AG04450 (cell line): ENCODE measurements at regions not wholly inside any gene's neighbourhood (a gene's known extent, or its start where the extent isn't known, plus 50 kb on each side); places are given as distances from the start of the nearest gene placed in this dataset.
"Not testable (repeated sequence)": the region's sequence is repeated elsewhere in the genome, so short reads cannot be mapped to it uniquely, and the experiment has no call there.

Source experiments
- CTCF ChIA-PET: fragments of 300-600, 350-600 bp; formaldehyde crosslinking; extraction: SDS; loops from one replicate; lab custom pipeline; 2022; ENCODE audit warnings: antibody characterized with exemption, inconsistent platforms; lab: Charles Lee
- POLR2A ChIA-PET: fragments of 350-600 bp; formaldehyde crosslinking; extraction: SDS; loops from one replicate; lab custom pipeline; 2021; ENCODE audit warnings: antibody characterized with exemption, inconsistent platforms; lab: Yijun Ruan, JAX
- DNase-seq: peaks from one replicate; pipeline ENCODE4 v3.0.0-alpha.2; 2011; ENCODE audit warnings: low read depth, low spot score
- H3K27ac ChIP-seq: one replicate; pipeline ENCODE4 v1.5.1; 2012; ENCODE audit warnings: low read depth, low read length, control low read depth
- H3K27me3 ChIP-seq: one replicate; pipeline ENCODE4 v1.6.0; 2012; ENCODE audit warnings: low read length; ENCODE audit not compliant: control insufficient read depth, insufficient read depth
- H3K4me3 ChIP-seq: 2 replicates; pipeline ENCODE4 v1.5.1; 2011; ENCODE audit warnings: mild to moderate bottlenecking, low read depth, low read length, control low read depth
- H3K9me3 ChIP-seq: 2 replicates; pipeline ENCODE4 v1.5.1; 2012; ENCODE audit warnings: low read length; ENCODE audit not compliant: control insufficient read depth, insufficient read depth
- TF ChIP-seq, protein P1 (sequence below): IDR thresholded peaks from 2 replicates; pipeline ENCODE4 v1.5.1; 2011; ENCODE audit warnings: low read depth, low read length, control low read depth, inconsistent platforms

DNA sequence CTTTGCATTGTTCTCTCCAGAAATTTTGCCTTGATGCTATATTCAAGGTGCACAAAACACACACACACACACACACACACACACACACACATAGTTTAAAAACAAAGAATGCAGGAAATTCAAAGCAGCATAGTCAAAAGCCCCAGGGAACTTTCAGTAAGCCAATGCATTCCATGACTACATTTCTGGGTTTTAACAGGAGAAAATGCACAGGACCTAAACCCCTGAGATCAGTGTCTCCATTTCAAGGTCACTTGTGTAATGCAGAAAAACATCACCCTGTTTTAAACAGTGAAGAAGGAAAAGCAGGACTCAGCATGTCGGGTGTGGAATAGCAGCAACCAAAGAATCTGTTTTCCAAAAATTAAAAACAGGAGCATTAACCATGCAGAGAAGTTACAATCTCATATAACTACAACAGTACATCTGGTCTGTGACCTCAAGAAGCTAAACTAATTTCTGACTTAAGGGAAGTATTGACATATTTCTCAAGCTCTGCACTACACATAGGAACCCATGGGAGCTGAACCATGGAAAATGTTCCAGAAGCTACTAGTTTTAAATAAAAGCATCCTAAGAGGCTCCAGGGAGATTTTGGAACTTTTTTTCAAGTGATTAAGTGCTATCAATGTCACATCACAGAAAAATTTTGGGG is 296.7 kb downstream of the HINT1 start:
- H3K4me3 ChIP-seq, result no peak overlapping the region
- no peak for DNase-seq
- H3K9me3 ChIP-seq, result no peaks in the 10 kb centered on the region
- ChIA-PET POLR2A (no interaction called here), CTCF (no interaction called here)
- H3K27me3 ChIP-seq, result no peaks in the 10 kb centered on the region
- TF ChIP-seq, protein P1, sequence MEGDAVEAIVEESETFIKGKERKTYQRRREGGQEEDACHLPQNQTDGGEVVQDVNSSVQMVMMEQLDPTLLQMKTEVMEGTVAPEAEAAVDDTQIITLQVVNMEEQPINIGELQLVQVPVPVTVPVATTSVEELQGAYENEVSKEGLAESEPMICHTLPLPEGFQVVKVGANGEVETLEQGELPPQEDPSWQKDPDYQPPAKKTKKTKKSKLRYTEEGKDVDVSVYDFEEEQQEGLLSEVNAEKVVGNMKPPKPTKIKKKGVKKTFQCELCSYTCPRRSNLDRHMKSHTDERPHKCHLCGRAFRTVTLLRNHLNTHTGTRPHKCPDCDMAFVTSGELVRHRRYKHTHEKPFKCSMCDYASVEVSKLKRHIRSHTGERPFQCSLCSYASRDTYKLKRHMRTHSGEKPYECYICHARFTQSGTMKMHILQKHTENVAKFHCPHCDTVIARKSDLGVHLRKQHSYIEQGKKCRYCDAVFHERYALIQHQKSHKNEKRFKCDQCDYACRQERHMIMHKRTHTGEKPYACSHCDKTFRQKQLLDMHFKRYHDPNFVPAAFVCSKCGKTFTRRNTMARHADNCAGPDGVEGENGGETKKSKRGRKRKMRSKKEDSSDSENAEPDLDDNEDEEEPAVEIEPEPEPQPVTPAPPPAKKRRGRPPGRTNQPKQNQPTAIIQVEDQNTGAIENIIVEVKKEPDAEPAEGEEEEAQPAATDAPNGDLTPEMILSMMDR, result no peak
- no peak overlapping the region for H3K27ac ChIP-seq

DNA sequence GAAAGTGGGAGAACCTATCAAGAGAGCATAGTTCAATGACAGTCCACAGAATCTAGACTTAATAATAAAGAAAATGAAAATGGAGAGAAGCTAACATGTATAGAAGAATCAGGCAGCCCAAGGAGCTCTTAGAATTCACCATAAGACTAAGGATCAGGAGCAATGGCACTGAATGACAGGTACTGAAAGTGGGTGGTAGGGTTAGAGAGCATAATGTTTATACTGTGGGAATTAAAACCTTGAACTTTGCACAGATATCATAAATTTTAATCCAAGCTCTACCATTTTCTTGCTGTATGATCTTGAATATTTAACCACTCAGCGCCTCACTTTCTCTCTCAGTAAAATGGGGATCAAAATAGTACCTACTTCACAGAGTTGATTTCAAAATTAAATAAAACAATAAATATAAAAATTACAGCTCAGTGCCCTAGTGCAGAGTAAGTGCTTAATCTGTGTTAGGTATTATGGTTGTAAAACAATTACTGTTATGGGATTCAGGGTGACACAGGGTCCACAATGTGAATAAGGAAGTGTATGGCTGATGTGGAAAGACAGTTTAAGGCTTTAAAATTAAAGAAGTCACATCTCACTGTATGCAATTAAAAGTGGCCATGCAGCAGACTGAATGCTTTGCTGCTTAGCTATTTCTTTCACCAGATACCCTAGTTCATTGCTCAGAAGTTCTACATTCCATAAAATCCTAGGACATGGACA is 319.8 kb downstream of the HINT1 start:
- no peak for DNase-seq
- Histone ChIP-seq H3K27me3 (no peaks in the 10 kb centered on the region), H3K4me3 (no peak overlapping the region), H3K9me3 (no peaks in the 10 kb centered on the region), H3K27ac (no peak overlapping the region)
- CTCF ChIA-PET, result no interaction called here
- POLR2A ChIA-PET, result no interaction called here
- TF ChIP-seq, protein P1, result no peak

DNA sequence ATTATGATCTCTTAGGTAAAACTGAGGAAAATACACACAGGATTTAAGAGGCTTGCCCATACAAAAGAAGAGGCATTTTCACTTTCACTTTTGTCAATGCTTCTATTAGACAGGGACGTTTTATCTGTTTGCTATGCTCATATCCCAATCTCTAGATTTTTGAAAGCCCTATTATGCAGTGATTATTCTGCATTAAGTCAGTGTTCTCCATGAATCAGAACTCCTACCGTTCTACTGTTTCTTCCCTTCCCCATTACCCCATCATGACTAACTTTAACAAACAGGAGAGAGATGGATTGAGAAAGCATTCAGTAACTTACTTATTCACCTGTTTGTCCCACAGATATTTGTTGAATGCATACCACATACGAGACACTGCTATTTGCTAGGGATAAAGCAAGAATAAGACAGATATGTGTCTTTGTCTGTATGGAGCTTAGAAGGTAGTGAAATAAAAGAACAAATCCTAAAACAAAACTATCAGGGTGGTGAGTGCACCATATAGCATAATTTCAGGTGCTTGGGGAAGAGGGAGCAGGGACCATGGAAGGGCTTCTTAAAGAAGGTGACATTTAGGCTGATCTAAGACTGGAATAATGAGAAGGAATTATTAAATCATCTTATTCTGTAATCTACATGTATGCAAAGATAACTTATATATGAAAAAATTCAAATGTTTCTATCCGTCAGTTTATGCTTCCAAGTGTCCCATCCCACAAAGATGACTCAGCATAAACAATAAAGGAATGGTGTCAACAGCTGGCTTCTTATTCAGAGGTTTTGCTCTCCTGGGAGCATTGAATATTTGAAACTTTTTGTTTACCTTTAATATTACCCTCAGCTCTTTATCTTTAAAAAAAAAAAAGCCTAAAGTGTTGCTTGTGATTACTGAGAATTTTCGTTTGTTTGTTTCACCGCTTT is 328.1 kb downstream of the HINT1 start:
- DNase-seq, result no peak
- TF ChIP-seq, protein P1, result no peak
- Histone ChIP-seq H3K27ac (no peak overlapping the region), H3K4me3 (no peak overlapping the region), H3K9me3 (no peaks in the 10 kb centered on the region), H3K27me3 (no peaks in the 10 kb centered on the region)
- CTCF ChIA-PET, result no interaction called here
- POLR2A ChIA-PET, result no interaction called here

DNA sequence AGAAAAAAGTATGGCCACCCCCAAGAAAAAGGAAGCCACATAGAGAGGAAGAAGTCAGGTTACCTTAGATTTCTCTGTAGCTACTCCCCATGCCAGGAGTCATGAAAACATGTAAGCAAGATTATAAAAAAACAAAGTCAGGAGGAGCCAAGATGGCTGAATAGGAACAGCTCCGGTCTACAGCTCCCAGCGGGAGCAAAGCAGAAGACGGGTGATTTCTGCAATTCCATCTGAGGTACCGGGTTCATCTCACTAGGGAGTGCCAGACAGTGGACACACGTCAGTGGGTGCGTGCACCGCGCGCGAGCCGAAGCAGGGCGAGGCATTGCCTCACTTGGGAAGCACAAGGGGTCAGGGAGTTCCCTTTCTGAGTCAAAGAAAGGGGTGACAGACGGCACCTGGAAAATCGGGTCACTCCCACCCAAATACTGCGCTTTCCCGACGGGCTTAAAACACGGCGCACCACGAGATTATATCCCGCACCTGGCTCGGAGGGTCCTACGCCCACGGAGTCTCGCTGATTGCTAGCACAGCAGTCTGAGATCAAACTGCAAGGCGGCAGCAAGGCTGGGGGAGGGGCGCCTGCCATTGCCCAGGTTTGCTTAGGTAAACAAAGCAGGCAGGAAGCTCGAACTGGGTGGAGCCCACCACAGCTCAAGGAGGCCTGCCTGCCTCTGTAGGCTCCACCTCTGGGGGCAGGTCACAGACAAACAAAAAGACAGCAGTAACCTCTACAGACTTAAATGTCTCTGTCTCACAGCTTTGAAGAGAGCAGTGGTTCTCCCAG is 347.3 kb downstream of the HINT1 start:
- H3K9me3 ChIP-seq, POLR2A ChIA-PET, H3K27ac ChIP-seq, CTCF ChIA-PET, H3K27me3 ChIP-seq, DNase-seq, H3K4me3 ChIP-seq: not testable (repeated sequence)

DNA sequence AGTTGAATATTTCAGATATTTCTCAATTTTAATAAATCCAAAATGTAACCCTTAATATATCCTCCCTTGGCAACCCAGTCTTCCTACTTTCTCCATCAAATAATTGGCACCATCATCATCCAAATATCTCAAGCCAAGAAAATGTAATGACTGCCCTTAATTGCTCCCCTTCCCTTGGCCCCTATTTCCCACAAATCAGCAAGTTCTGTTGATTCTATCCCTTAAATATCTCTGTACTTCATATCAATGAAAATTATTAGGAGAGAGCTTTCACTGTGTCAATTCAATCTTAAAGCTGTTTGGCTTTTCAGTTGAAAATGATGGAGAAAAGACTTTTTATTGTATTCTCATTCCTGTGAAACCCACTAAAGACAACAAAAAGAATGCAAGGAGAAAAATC is 349.8 kb downstream of the HINT1 start:
- CTCF ChIA-PET, result no interaction called here
- no peaks in the 10 kb centered on the region for H3K27me3 ChIP-seq
- no peak overlapping the region for H3K27ac ChIP-seq
- no peak overlapping the region for H3K4me3 ChIP-seq
- H3K9me3 ChIP-seq, result peaks cover 4% of the 10 kb centered on the region
- POLR2A ChIA-PET, result no interaction called here
- TF ChIP-seq, protein P1, result no peak
- DNase-seq, result no peak
